A673 (cell line): ENCODE measurements at regions not wholly inside any gene's neighbourhood (a gene's known extent, or its start where the extent isn't known, plus 50 kb on each side); places are given as distances from the start of the nearest gene placed in this dataset.

Experiments
- CTCF ChIP-seq: fragments of 300-800, 200-600 bp; sonication (generic); conservative IDR thresholded peaks from 2 replicates; pipeline ENCODE4 v1.5.1; 2017; ENCODE audit warnings: low read depth, mild to moderate bottlenecking, antibody characterized with exemption, low read length, moderate library complexity, mixed read lengths
- EZH2 ChIP-seq: fragments of 200-600 bp; sonication (generic); IDR thresholded peaks from 2 replicates; pipeline ENCODE4 v1.6.1; 2017; ENCODE audit warnings: borderline replicate concordance, low read depth, mild to moderate bottlenecking, mixed read lengths, antibody characterized with exemption, low read length; ENCODE audit not compliant: poor library complexity, severe bottlenecking

GRCh38 chr9:22893196-22893843 lies 446.7 kb downstream of the DMRTA1 start:
- TF ChIP-seq CTCF (no peak), EZH2 (no peak)
